ENCODE measurements at regions not wholly inside any gene's neighbourhood (a gene's known extent, or its start where the extent isn't known, plus 50 kb on each side); places are given as distances from the start of the nearest gene placed in this dataset.
"Not testable (repeated sequence)": the region's sequence is repeated elsewhere in the genome, so short reads cannot be mapped to it uniquely, and the experiment has no call there.

- Histone ChIP-seq H3K9me3 (ENCODE audit: control insufficient read depth in 4 of 4, insufficient read depth in 3 of 4, low read length in 3 of 4) (no peaks in the 10 kb centered on the region), H3K36me3 (ENCODE audit: control insufficient read depth in 4 of 4, insufficient read depth in 4 of 4, low read length in 4 of 4) (no peaks in the 10 kb centered on the region), H3K4me3 (no peak overlapping the region), H3K27me3 (ENCODE audit: control insufficient read depth in 3 of 3, insufficient read depth in 3 of 3, low read length in 2 of 3) (no peaks in the 10 kb centered on the region), H3K9ac (ENCODE audit: insufficient read depth in 1 of 2, low read length in 2 of 2) (no peak overlapping the region), H3K4me1 (ENCODE audit: control insufficient read depth in 5 of 5, insufficient read depth in 5 of 5, low read length in 5 of 5) (no peaks in the 10 kb centered on the region), H3K27ac (ENCODE audit: low read depth in 1 of 2, low read length in 1 of 2) (no peak overlapping the region)
- DNase-seq (no peak), ATAC-seq (ENCODE audit: insufficient read depth, low FRiP score) (no peak)
- 87 to 94% methylated on average over 1 of the region's 1 CpG for WGBS, 2 donors
- TF ChIP-seq CTCF (IDR thresholded peaks at IDR 0.05; ENCODE audit: control extremely low read depth, extremely low read depth), result no peak
Observed at GRCh38 chr14:83171761-83172160, 1638.1 kb upstream of the SEL1L start.

GRCh38 chr14:83172363-83172762 lies 1638.7 kb upstream of the SEL1L start:
- no peaks in the 10 kb centered on the region for H3K27me3 ChIP-seq (ENCODE audit: control insufficient read depth in 3 of 3, insufficient read depth in 3 of 3, low read length in 2 of 3)
- H3K36me3 ChIP-seq (ENCODE audit: control insufficient read depth in 4 of 4, insufficient read depth in 4 of 4, low read length in 4 of 4), result no peaks in the 10 kb centered on the region
- no peak overlapping the region for H3K9ac ChIP-seq (ENCODE audit: insufficient read depth in 1 of 2, low read length in 2 of 2)
- 85 to 86% methylated on average over 2 of the region's 2 CpGs for WGBS, 2 donors
- H3K4me1 ChIP-seq (ENCODE audit: control insufficient read depth in 5 of 5, insufficient read depth in 5 of 5, low read length in 5 of 5), result no peaks in the 10 kb centered on the region
- no peak overlapping the region for H3K27ac ChIP-seq (ENCODE audit: low read depth in 1 of 2, low read length in 1 of 2)
- no peak for TF ChIP-seq CTCF (IDR thresholded peaks at IDR 0.05; ENCODE audit: control extremely low read depth, extremely low read depth)
- no peaks in the 10 kb centered on the region for H3K9me3 ChIP-seq (ENCODE audit: control insufficient read depth in 4 of 4, insufficient read depth in 3 of 4, low read length in 3 of 4)
- no peak overlapping the region for H3K4me3 ChIP-seq
- no peak for ATAC-seq (ENCODE audit: insufficient read depth, low FRiP score)
- no peak for DNase-seq

DNA sequence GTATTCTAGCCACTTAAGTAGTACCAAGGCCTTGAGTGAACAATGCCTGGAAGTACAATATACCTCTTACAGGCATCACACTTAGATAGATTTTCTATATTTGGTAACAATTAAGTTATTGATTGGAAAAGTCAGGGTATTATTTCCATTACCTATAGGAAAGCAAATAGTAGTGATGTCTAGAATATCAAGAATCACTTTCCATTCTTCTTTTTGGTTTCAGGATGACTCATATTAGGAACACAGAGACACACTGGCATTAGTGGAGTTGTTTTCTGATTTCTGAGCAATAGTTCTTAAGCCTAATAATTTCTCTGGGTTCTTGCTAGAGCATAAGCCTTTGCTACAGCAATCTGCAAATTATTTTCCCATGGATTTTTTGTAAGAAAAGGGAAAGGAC lies 1640.0 kb upstream of the SEL1L start:
- TF ChIP-seq CTCF (IDR thresholded peaks at IDR 0.05; ENCODE audit: control extremely low read depth, extremely low read depth), result no peak
- H3K27me3 ChIP-seq (ENCODE audit: control insufficient read depth in 3 of 3, insufficient read depth in 3 of 3, low read length in 2 of 3), result no peaks in the 10 kb centered on the region
- ATAC-seq (ENCODE audit: insufficient read depth, low FRiP score), result no peak

DNA sequence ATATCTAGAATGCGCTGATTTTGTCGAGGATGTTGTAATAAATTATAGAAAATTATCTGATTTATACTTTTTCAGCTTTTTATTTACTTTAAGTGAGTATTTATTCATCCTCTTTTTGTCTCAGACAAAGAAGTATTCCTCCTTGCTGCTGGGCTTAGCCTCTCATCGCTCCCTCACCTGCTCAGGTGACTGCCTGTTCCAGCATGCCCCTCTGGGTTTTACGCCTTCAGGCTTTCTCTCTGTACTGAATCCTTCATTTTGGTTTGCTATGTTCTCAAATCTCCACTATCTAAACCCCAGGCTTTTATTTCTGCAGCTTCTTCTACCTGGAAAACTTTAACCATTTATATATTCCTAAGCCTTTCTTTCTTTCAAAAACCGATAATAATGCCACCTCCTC lies 1650.9 kb upstream of the SEL1L start:
- no peak for TF ChIP-seq CTCF (IDR thresholded peaks at IDR 0.05; ENCODE audit: control extremely low read depth, extremely low read depth)
- Histone ChIP-seq H3K27ac (ENCODE audit: low read depth in 1 of 2, low read length in 1 of 2) (no peak overlapping the region), H3K36me3 (ENCODE audit: control insufficient read depth in 4 of 4, insufficient read depth in 4 of 4, low read length in 4 of 4) (no peaks in the 10 kb centered on the region), H3K27me3 (ENCODE audit: control insufficient read depth in 3 of 3, insufficient read depth in 3 of 3, low read length in 2 of 3) (no peaks in the 10 kb centered on the region), H3K9me3 (ENCODE audit: control insufficient read depth in 4 of 4, insufficient read depth in 3 of 4, low read length in 3 of 4) (no peaks in the 10 kb centered on the region), H3K4me1 (ENCODE audit: control insufficient read depth in 5 of 5, insufficient read depth in 5 of 5, low read length in 5 of 5) (no peaks in the 10 kb centered on the region), H3K9ac (ENCODE audit: insufficient read depth in 1 of 2, low read length in 2 of 2) (no peak overlapping the region), H3K4me3 (no peak overlapping the region)
- WGBS, 2 donors, result 89 to 96% methylated on average over 5 of the region's 5 CpGs
- no peak for DNase-seq
- no peak for ATAC-seq (ENCODE audit: insufficient read depth, low FRiP score)

More for the DNA sequence above, 1640.0 kb upstream of the SEL1L start:
- no peak overlapping the region for H3K9ac ChIP-seq (ENCODE audit: insufficient read depth in 1 of 2, low read length in 2 of 2)
- no peaks in the 10 kb centered on the region for H3K36me3 ChIP-seq (ENCODE audit: control insufficient read depth in 4 of 4, insufficient read depth in 4 of 4, low read length in 4 of 4)
- H3K27ac ChIP-seq (ENCODE audit: low read depth in 1 of 2, low read length in 1 of 2), result no peak overlapping the region
- H3K9me3 ChIP-seq (ENCODE audit: control insufficient read depth in 4 of 4, insufficient read depth in 3 of 4, low read length in 3 of 4), result no peaks in the 10 kb centered on the region
- H3K4me3 ChIP-seq, result no peak overlapping the region
- no peak for DNase-seq
- H3K4me1 ChIP-seq (ENCODE audit: control insufficient read depth in 5 of 5, insufficient read depth in 5 of 5, low read length in 5 of 5), result no peaks in the 10 kb centered on the region

DNA sequence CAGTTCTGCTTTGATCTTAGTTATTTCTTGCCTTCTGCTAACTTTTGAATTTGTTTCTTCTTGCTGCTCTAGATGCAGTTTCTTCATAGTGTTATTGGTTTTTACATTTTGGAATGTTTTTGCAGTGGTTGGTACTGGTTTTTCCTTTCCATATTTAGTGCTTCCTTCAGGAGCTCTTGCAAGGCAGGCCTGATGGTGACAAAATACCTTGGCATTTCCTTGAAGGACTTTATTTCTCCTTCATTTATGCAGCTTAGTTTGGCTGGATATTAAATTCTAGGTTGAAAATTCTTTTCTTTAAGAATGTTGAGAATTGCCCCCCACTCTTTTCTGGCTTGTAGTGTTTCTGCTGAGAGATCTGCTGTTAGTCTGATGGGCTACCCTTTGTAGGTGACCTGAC lies 1654.7 kb upstream of the SEL1L start:
- ATAC-seq (ENCODE audit: insufficient read depth, low FRiP score); DNase-seq; H3K27ac ChIP-seq (ENCODE audit: low read depth in 1 of 2, low read length in 1 of 2); H3K4me1 ChIP-seq (ENCODE audit: control insufficient read depth in 5 of 5, insufficient read depth in 5 of 5, low read length in 5 of 5); H3K9me3 ChIP-seq (ENCODE audit: control insufficient read depth in 4 of 4, insufficient read depth in 3 of 4, low read length in 3 of 4); H3K27me3 ChIP-seq (ENCODE audit: control insufficient read depth in 3 of 3, insufficient read depth in 3 of 3, low read length in 2 of 3); H3K9ac ChIP-seq (ENCODE audit: insufficient read depth in 1 of 2, low read length in 2 of 2); H3K36me3 ChIP-seq (ENCODE audit: control insufficient read depth in 4 of 4, insufficient read depth in 4 of 4, low read length in 4 of 4); H3K4me3 ChIP-seq: not testable (repeated sequence)
